ENCODE measurements at regions not wholly inside any gene's neighbourhood (a gene's known extent, or its start where the extent isn't known, plus 50 kb on each side); places are given as distances from the start of the nearest gene placed in this dataset.

DNA sequence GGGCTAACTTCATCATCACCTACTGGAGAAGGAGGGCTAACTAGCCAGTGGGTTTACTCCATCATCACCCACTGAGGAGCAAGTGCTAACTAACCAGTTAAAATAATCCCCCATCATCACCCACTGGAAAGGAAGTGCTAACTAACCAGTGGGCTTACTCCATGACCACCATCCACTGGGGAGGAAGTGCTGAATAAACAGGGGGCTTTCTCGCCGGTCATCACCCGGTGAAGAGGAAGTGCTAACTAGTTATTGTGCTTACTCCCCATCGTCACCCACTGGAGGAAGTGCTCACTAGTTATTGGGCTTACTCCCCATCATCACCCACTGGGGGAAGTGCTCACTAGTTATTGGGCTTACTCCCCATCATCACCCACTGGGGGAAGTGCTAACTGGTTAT, 124.4 kb upstream of the SALL3 start:
- intact Hi-C loops (cut with DNase I): no loop called here
- H3K27ac ChIP-seq: no peak overlapping the region
- DNase-seq: no peak

GRCh38 chr18:78856569-78857313, 122.9 kb upstream of the SALL3 start:
- intact Hi-C loops (cut with DNase I): no loop called here
- no peaks in the 10 kb centered on the region for H3K36me3 ChIP-seq
- no peak for DNase-seq
- H3K4me1 ChIP-seq: no peaks in the 10 kb centered on the region
- no peak for ATAC-seq
- H3K27me3 ChIP-seq: peaks cover 0 to 6% (median 0%) of the 10 kb centered on the region in 9 donors
- H3K27ac ChIP-seq: no peak overlapping the region
- WGBS, 4 donors: 86 to 91% (median 89%) methylated on average over 35 to 50 of the region's 50 CpGs
- no peak overlapping the region for H3K4me3 ChIP-seq
- no peak for TF ChIP-seq POLR2A (IDR thresholded peaks at IDR 0.05)
- TF ChIP-seq, protein P1, sequence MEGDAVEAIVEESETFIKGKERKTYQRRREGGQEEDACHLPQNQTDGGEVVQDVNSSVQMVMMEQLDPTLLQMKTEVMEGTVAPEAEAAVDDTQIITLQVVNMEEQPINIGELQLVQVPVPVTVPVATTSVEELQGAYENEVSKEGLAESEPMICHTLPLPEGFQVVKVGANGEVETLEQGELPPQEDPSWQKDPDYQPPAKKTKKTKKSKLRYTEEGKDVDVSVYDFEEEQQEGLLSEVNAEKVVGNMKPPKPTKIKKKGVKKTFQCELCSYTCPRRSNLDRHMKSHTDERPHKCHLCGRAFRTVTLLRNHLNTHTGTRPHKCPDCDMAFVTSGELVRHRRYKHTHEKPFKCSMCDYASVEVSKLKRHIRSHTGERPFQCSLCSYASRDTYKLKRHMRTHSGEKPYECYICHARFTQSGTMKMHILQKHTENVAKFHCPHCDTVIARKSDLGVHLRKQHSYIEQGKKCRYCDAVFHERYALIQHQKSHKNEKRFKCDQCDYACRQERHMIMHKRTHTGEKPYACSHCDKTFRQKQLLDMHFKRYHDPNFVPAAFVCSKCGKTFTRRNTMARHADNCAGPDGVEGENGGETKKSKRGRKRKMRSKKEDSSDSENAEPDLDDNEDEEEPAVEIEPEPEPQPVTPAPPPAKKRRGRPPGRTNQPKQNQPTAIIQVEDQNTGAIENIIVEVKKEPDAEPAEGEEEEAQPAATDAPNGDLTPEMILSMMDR (IDR thresholded peaks at IDR 0.05): no peak
- H3K9me3 ChIP-seq: peaks cover 0 to 4% (median 0%) of the 10 kb centered on the region in 12 donors

More for the DNA sequence above, 124.4 kb upstream of the SALL3 start:
- WGBS, 4 donors: 51 to 77% (median 72%) methylated on average over 4 of the region's 4 CpGs
- ATAC-seq: no peak
- Histone ChIP-seq H3K27me3 (peaks cover 0 to 5% (median 0%) of the 10 kb centered on the region in 9 donors), H3K4me1 (no peaks in the 10 kb centered on the region), H3K36me3 (no peaks in the 10 kb centered on the region), H3K4me3 (no peak overlapping the region), H3K9me3 (peaks cover 0 to 13% (median 0%) of the 10 kb centered on the region in 12 donors)
- TF ChIP-seq, protein P1 (IDR thresholded peaks at IDR 0.05): no peak
- TF ChIP-seq POLR2A (IDR thresholded peaks at IDR 0.05): no peak

GRCh38 chr18:78857314-78858150, 122.1 kb upstream of the SALL3 start:
- no peaks in the 10 kb centered on the region for H3K9me3 ChIP-seq
- peaks cover 0 to 6% (median 0%) of the 10 kb centered on the region in 9 donors for H3K27me3 ChIP-seq
- ATAC-seq (no peak), DNase-seq (no peak)
- 78 to 79% (median 79%) methylated on average over 42 of the region's 42 CpGs for WGBS, 4 donors
- H3K4me3 ChIP-seq: no peak overlapping the region
- intact Hi-C loops (cut with DNase I): no loop called here
- no peak overlapping the region for H3K27ac ChIP-seq
- no peaks in the 10 kb centered on the region for H3K36me3 ChIP-seq
- TF ChIP-seq, protein P1 (IDR thresholded peaks at IDR 0.05): no peak
- no peak for TF ChIP-seq POLR2A (IDR thresholded peaks at IDR 0.05)
- H3K4me1 ChIP-seq: no peaks in the 10 kb centered on the region

DNA sequence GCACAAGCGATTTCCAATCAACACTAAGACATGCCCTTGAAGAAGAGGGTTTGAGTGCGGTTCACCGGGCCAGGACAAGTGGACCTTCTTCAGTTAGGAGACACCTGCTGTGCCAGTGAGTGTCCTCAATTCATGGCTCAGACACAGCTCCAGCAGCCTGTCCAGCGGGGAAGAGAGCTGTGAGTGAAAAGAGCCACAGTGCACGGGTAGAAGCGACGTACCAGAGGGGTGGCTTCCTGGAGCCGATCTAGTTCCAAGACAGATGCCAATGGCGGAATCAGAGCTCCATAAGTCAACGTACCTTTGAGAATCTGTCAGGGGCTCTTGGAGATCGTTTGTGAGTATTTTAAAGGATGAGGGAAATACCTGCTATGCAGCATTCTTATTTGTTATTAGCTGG, 119.9 kb upstream of the SALL3 start:
- TF ChIP-seq POLR2A (IDR thresholded peaks at IDR 0.05): no peak
- TF ChIP-seq, protein P1 (IDR thresholded peaks at IDR 0.05): no peak
- 77 to 87% (median 86%) methylated on average over 11 of the region's 11 CpGs for WGBS, 4 donors
- no peaks in the 10 kb centered on the region for H3K36me3 ChIP-seq
- H3K4me3 ChIP-seq: no peak overlapping the region
- intact Hi-C loops (cut with DNase I): no loop called here
- DNase-seq: no peak
- no peak for ATAC-seq
- H3K9me3 ChIP-seq: no peaks in the 10 kb centered on the region
- peaks cover 0 to 2% (median 0%) of the 10 kb centered on the region in 12 donors for H3K4me1 ChIP-seq
- peaks cover 0 to 6% (median 0%) of the 10 kb centered on the region in 9 donors for H3K27me3 ChIP-seq
- H3K27ac ChIP-seq: no peak overlapping the region

All from heart left ventricle (tissue), 16 donors.